22Rv1 (cell line): ENCODE measurements at regions not wholly inside any gene's neighbourhood (a gene's known extent, or its start where the extent isn't known, plus 50 kb on each side); places are given as distances from the start of the nearest gene placed in this dataset.
"Not testable (repeated sequence)": the region's sequence is repeated elsewhere in the genome, so short reads cannot be mapped to it uniquely, and the experiment has no call there.

Experiments
- H3K27ac ChIP-seq: fragments of 450-650 bp; 2 replicates; pipeline ENCODE4 v1.5.1; 2017
- CTCF ChIP-seq: fragments of 450-650 bp; IDR thresholded peaks from 2 replicates; pipeline ENCODE4 v1.5.1; 2017; ENCODE audit warnings: mild to moderate bottlenecking
- ZFX ChIP-seq: fragments of 450-650 bp; IDR thresholded peaks from 2 replicates; pipeline ENCODE4 v1.6.1; 2017; ENCODE audit warnings: antibody characterized with exemption, borderline replicate concordance

GRCh38 chr2:53114582-53114981, 653.0 kb upstream of the CHAC2 start:
- H3K27ac ChIP-seq, result no peak overlapping the region
- TF ChIP-seq CTCF, result no peak
- TF ChIP-seq ZFX, result no peak

GRCh38 chr2:53112408-53112807, 655.2 kb upstream of the CHAC2 start:
- not testable (repeated sequence) for H3K27ac ChIP-seq

GRCh38 chr2:53111406-53111805, 656.2 kb upstream of the CHAC2 start:
- no peak overlapping the region for H3K27ac ChIP-seq
- TF ChIP-seq CTCF (no peak), ZFX (no peak)

- H3K27ac ChIP-seq, result no peak overlapping the region
- TF ChIP-seq ZFX (no peak), CTCF (no peak)
Observed at GRCh38 chr2:53111004-53111403, 656.6 kb upstream of the CHAC2 start.

DNA sequence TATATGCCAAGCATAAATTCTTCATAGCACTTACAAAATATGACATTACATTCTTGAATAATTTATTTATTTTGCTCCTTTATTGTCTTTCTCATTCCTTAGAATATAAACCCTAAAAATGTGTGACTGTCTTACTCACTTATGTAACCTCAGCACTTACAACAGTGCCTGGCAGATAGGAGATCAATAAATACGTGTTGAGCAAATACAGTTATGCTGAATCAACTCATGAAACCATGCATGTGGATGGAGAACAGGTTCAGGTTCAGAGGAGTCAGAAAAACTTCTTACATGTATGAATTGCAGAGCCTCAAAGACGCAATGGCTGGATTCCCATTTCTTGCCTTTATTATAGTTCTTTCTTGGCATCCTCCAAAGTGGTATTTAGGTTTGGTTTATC, 659.4 kb upstream of the CHAC2 start:
- TF ChIP-seq CTCF (no peak), ZFX (no peak)
- H3K27ac ChIP-seq, result no peak overlapping the region

DNA sequence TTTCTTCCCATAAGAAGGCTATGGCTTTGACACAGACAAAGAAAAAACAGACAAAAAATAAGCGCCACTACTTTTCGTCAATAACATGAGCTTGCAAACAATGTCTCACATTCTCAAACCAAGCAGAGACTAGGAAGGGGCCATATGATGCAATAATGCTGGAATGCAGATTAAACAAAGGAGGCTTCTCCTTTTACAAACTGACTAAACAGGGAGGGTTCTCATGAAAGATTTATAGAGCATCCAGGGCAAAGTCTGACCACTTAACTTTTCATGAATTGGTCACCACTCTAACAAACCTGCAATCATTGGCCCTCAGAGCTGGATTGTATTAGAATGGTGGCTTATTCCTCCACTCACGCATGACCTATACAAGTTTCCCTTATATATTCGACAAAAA, 663.3 kb upstream of the CHAC2 start:
- TF ChIP-seq CTCF, result no peak
- no peak for TF ChIP-seq ZFX
- H3K27ac ChIP-seq, result no peak overlapping the region

GRCh38 chr2:53103679-53104078, 663.9 kb upstream of the CHAC2 start:
- no peak overlapping the region for H3K27ac ChIP-seq
- TF ChIP-seq CTCF, result no peak
- TF ChIP-seq ZFX, result no peak

DNA sequence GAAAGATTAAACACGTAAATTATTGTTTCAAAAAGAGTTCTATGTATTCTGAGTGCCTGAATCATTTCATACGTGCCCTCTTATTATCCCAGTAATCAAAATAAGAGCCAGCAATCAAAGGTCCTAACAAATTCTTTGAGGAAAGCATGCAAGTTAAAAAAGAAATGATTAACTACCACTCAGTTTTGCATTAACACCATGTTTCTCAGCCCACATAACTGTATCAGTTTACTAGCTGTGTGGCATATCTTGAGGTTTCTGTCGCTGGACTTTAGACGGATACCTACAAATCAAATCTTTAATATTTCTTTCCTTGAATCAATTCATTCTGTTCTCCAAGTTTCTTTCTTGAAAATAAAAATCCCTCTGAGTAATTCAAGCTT, 668.9 kb upstream of the CHAC2 start:
- H3K27ac ChIP-seq, result no peak overlapping the region
- TF ChIP-seq CTCF (no peak), ZFX (no peak)
